HepG2 (cell line): ENCODE measurements at regions not wholly inside any gene's neighbourhood (a gene's known extent, or its start where the extent isn't known, plus 50 kb on each side); places are given as distances from the start of the nearest gene placed in this dataset.
"Not testable (repeated sequence)": the region's sequence is repeated elsewhere in the genome, so short reads cannot be mapped to it uniquely, and the experiment has no call there.

Experiments
- ATAC-seq: fragments of 200-7000 bp; cut with Tn5 transposase; 3 replicates; pipeline ENCODE4 v1.9.1; 2020; ENCODE audit warnings: mild to moderate bottlenecking, moderate library complexity
- BruUV-seq: library from RNA; stranded (reverse); fragments of 400-500 nt; replicated peaks from 2 replicates; lab custom pipeline; 2021; lab: Mats Ljungman, UMichigan
- CTCF ChIA-PET: fragments of 300-600 bp; formaldehyde crosslinking; extraction: SDS; loops from one replicate; lab custom pipeline; 2021; ENCODE audit warnings: low total read pairs, inconsistent platforms, low intra/inter-chr PET ratio; lab: Yijun Ruan, JAX
- POLR2A ChIA-PET: fragments of 350-600 bp; sonication (Branson Sonifier 250); formaldehyde crosslinking; loops from one replicate; lab custom pipeline; 2020; ENCODE audit warnings: antibody characterized with exemption, inconsistent platforms; lab: Yijun Ruan, JAX
- DNase-seq: peaks from one replicate; pipeline ENCODE4 v3.0.0-alpha.2; 2015; ENCODE audit warnings: low spot score
- FAIRE-seq: peaks from 3 replicates; lab custom pipeline; 2011; peaks lifted over from hg19 to GRCh38; lab: Jason Lieb, UNC
- H2AFZ ChIP-seq: one replicate; pipeline ENCODE4 v1.6.1; 2011; ENCODE audit warnings: low read length, inconsistent platforms
- H3K27ac ChIP-seq: fragments of 300-600 bp; 3 replicates; pipeline ENCODE4 v1.8.0; 2011; ENCODE audit warnings: mixed run types, mild to moderate bottlenecking, mixed read lengths, low read length, inconsistent platforms; ENCODE audit not compliant: insufficient read depth; ENCODE audit errors: extremely low read length
- H3K27me3 ChIP-seq, 2 experiments: fragments of 200-600 bp in 1 of 2; 2 replicates in 1 of 2; 3 replicates in 1 of 2; pipeline versions ENCODE4 v1.6.0 to v1.8.0; 2011; ENCODE audit warnings: low read length in 2 of 2, mild to moderate bottlenecking in 2 of 2, moderate library complexity in 2 of 2, inconsistent platforms in 1 of 2; ENCODE audit not compliant: insufficient read depth in 2 of 2, control insufficient read depth in 1 of 2
- H3K36me3 ChIP-seq, 2 experiments: fragments of 200-600 bp in 1 of 2; replicated peaks in 1 of 2; 2 replicates in 1 of 2; 3 replicates in 1 of 2; pipeline versions ENCODE4 v1.5.1 to v1.8.0; 2011; ENCODE audit warnings: low read length in 2 of 2, inconsistent platforms in 1 of 2; ENCODE audit not compliant: insufficient read depth in 2 of 2, control insufficient read depth in 1 of 2
- H3K4me1 ChIP-seq: 2 replicates; pipeline ENCODE4 v1.5.1; 2012; ENCODE audit warnings: low read length, inconsistent platforms; ENCODE audit not compliant: insufficient read depth
- H3K4me2 ChIP-seq: 2 replicates; pipeline ENCODE4 v1.6.0; 2011; ENCODE audit warnings: low read depth, low read length, inconsistent platforms
- H3K4me3 ChIP-seq, 3 experiments: fragments of 200-600 bp in 1 of 3; sonication (generic), shearing (Covaris generic) in 1 of 3; replicated peaks in 1 of 3; 2 replicates each; pipeline ENCODE4 v1.5.1; 2011 to 2016; ENCODE audit warnings: low read length in 3 of 3, inconsistent platforms in 2 of 3, low read depth in 2 of 3, mild to moderate bottlenecking in 2 of 3, control low read depth in 1 of 3, mixed read lengths in 1 of 3; ENCODE audit not compliant: insufficient read depth in 1 of 3
- H3K79me2 ChIP-seq: one replicate; pipeline ENCODE4 v1.6.1; 2011; ENCODE audit warnings: low read length, inconsistent platforms; ENCODE audit not compliant: insufficient read depth
- H3K9ac ChIP-seq: 2 replicates; pipeline ENCODE4 v1.6.0; 2011; ENCODE audit warnings: mild to moderate bottlenecking, low read depth, low read length, inconsistent platforms; ENCODE audit not compliant: insufficient read depth
- H3K9me3 ChIP-seq: 2 replicates; pipeline ENCODE4 v1.5.1; 2012; ENCODE audit warnings: mild to moderate bottlenecking, low read length
- H4K20me1 ChIP-seq: 2 replicates; pipeline ENCODE4 v1.6.0; 2011; ENCODE audit warnings: inconsistent platforms, mild to moderate bottlenecking, low read length, moderate library complexity; ENCODE audit not compliant: insufficient read depth
- WGBS: methylation state at CpG from one replicate; pipeline ENCODE4 v1.1.6; 2017; ENCODE audit warnings: low lambda C conversion rate; 5-methylcytosine and 5-hydroxymethylcytosine counted together
- in situ Hi-C: cut with HindIII; loops from 2 replicates; pipeline ENCODE4 v1.10.0; 2017; ENCODE audit warnings: low pct_unique_long_range_greater_than_20kb; ENCODE audit not compliant: extremely low pct_ligation_motif_present
- intact Hi-C: fragments of 100-400 bp; cut with micrococcal nuclease; formaldehyde crosslinking; loops from one replicate; pipeline ENCODE4 v1.10.0; 2022; ENCODE audit not compliant: unreplicated experiment
- TF ChIP-seq, protein P1 (sequence below): sonication (generic); formaldehyde crosslinking; IDR thresholded peaks from 2 replicates; pipeline ENCODE4 v1.5.0; 2020; ENCODE audit warnings: missing genetic modification reagents, mild to moderate bottlenecking, borderline replicate concordance

- TF ChIP-seq, protein P1, sequence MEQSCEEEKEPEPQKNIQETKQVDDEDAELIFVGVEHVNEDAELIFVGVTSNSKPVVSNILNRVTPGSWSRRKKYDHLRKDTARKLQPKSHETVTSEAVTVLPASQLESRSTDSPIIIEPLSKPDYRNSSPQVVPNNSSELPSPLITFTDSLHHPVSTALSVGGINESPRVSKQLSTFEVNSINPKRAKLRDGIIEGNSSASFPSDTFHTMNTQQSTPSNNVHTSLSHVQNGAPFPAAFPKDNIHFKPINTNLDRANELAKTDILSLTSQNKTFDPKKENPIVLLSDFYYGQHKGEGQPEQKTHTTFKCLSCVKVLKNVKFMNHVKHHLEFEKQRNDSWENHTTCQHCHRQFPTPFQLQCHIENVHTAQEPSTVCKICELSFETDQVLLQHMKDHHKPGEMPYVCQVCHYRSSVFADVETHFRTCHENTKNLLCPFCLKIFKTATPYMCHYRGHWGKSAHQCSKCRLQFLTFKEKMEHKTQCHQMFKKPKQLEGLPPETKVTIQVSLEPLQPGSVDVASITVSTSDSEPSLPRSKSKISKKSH (CRISPR knock-in tag), result no peak
Observed at GRCh38 chr7:79770063-79770462, 316.6 kb upstream of the MAGI2 start (continued).

DNA sequence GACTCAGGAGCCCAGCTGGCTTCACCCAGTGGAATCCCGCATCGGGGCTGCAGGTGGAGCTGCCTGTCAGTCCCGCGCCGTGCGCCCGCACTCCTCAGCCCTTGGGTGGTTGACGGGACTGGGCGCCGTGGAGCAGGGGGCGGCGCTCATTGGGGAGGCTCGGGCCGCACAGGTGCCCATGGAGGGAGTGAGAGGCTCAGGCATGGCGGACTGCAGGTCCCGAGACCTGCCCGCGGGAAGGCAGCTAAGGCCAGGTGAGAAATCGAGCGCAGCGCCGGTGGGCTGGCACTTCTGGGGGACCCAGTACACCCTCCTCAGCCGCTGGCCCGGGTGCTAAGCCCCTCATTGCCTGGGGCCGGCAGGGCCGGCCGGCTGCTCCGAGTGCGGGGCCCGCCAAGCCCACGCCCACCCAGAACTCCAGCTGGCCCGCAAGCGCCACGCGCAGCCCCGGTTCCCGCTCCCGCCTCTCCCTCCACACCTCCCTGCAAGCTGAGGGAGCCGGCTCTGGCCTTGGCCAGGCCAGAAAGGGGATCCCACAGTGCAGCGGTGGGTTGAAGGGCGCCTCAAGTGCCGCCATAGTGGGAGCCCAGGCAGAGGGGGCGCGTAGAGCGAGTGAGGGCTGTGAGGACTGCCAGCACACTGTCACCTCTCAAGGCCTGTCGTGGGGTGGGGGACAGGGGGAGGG is 314.6 kb upstream of the MAGI2 start:
- FAIRE-seq, POLR2A ChIA-PET, H4K20me1 ChIP-seq, H3K79me2 ChIP-seq, CTCF ChIA-PET, DNase-seq, H3K9ac ChIP-seq, H3K27ac ChIP-seq, H3K27me3 ChIP-seq, BruUV-seq, ATAC-seq, H3K36me3 ChIP-seq, H2AFZ ChIP-seq, H3K4me3 ChIP-seq, H3K4me1 ChIP-seq, H3K4me2 ChIP-seq, in situ Hi-C loops, intact Hi-C loops, H3K9me3 ChIP-seq: not testable (repeated sequence)
- 66% methylated on average over 14 of the region's 46 CpGs for WGBS

- H3K9me3 ChIP-seq, ATAC-seq, H3K36me3 ChIP-seq, FAIRE-seq, POLR2A ChIA-PET, H3K9ac ChIP-seq, H4K20me1 ChIP-seq, DNase-seq, H3K4me3 ChIP-seq, H3K27ac ChIP-seq, intact Hi-C loops, H2AFZ ChIP-seq, CTCF ChIA-PET, BruUV-seq, H3K79me2 ChIP-seq, H3K4me1 ChIP-seq, H3K4me2 ChIP-seq, H3K27me3 ChIP-seq, in situ Hi-C loops: not testable (repeated sequence)
- 30% methylated on average over 11 of the region's 14 CpGs for WGBS
Observed at GRCh38 chr7:79767192-79767591, 313.7 kb upstream of the MAGI2 start.
